NCI-H187 (cell line): ENCODE measurements at regions not wholly inside any gene's neighbourhood (a gene's known extent, or its start where the extent isn't known, plus 50 kb on each side); places are given as distances from the start of the nearest gene placed in this dataset.

Experiments
- DNase-seq, 2 experiments: peaks; one replicate each; lab custom pipeline; 2025; lab: John Stamatoyannopoulos, UW

DNA sequence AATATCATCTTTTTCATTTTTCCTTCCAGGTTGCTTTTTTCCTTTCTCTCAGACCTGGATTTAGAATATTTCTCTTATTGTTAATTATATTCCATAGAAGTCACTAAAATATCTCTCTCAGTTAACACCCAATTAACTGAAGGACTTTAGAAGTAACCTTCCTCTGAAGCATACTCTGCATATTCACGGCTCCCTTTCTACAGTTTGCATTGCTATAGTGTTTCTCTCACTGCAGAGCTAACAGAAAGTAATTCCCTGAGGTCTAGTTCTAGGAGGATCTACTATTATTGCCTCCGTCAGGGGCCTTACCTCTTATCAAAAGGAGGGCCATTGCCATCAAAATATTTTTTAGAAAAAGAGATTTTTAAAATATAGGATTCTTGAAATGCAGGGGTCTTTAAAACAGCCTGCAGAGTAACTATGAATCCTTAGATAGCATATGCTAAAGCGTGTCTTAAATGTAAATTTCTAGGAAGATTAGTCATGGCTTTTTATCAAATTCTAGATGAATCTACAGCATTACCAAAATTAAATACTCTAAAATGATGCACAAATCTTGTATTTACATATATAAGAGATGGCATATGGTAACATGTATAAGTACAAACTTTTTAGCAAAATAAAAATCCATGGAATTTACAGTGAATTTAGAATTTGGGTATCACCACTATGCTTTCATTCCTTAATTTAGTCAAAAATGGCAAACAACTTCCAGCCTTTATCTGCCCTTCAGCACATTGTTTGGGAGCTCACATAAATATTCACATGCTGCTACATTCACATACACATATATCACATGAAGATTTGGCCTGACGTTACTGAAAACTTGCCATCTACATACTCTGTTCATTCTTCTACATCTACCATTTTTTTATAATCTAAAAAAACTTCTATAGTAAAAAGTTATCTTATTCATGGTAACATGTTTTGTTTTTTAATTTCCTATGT lies 696.8 kb downstream of the OTOL1 start:
- no peak for DNase-seq

DNA sequence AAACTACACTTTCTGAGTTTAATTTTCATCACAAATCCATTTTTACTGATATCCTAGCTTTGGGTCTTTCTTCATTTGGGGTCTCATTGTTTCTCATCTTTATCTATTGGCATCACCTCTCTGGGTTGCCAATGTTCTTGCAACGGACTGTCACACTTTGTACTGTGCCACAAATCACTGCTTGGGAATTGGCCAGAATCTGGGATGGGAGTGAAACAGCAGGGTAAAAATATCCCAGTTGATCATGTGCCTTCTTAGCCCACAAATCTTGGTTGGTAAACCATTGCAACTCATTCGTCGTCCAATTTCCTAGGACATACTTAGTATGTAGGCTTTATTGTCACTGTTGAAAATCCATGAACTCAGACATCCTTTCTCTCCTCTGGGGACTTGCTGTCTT lies 698.5 kb downstream of the OTOL1 start:
- DNase-seq, result no peak

DNA sequence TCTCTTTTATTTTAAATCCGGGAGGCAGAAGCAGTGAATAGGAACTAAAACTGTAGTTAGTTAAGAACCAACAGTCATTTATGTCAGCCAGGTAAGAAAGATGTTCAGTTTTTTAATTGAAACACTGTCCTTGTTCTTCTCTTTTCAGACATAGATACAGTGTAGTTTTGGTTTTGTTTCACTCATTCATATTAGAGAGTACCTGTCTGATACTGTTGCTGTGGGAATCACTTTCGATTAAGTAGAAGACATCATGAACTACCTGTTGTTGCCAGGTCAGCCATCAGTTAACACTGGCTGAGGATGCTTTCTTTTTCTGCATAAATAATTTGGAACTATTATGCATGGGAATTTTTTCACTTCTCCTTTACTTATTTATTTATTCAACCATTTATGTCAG lies 700.4 kb downstream of the OTOL1 start:
- DNase-seq, result no peak

DNA sequence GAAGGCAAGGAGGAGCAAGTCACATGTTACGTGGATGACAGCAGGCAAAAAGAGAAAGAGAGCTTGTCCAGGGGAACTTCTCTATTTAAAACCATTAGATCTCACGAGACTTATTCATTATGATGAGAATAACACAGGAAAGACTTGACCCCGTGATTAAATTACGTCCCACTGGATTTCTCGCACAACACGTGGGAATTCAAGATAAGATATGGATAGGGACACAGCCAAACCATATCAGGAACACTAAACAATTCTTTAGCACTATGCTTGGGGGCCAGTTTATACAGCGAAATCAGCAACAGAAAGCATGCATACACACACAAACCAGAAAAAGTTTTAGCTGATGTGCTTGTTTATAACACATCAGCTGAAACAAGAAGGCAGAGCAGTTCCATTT lies 704.2 kb downstream of the OTOL1 start:
- DNase-seq, result no peak

DNA sequence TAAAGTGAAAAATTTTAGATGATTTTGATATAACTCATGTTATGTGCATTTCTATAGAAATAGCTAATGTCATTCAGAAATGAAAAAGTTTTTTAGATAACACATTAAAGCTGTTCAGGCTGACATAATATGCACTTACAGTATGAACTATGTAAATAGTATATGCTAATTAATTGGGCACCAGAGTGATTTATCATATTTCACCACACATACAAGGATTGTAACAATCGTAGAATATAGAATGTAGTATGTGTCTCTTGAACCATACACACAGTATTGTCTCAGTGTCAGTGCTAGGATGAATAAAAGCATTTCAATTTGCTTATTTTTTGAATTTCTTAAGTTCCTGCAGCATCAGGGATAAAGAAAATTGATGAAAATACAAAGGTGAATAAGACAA lies 710.0 kb downstream of the OTOL1 start:
- DNase-seq, result no peak

DNA sequence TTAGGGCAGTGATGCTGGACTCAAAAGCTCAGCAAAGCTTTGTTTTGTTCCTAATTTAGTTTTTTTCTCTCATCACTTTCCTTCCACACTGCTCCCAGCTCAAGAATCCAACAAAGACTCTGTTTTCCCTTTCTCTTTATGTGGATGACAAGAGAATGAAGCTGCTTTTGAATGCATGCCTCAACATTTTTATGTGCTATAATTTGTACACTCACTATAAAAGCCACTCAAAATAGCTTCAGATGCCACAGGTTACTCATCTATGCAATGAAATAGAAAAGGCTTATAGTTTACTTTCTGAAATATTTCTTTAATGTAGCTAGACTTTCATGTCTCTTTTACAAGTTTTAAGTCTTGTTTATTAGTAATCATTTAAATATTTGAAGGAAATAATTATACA lies 714.9 kb downstream of the OTOL1 start:
- DNase-seq, result no peak

DNA sequence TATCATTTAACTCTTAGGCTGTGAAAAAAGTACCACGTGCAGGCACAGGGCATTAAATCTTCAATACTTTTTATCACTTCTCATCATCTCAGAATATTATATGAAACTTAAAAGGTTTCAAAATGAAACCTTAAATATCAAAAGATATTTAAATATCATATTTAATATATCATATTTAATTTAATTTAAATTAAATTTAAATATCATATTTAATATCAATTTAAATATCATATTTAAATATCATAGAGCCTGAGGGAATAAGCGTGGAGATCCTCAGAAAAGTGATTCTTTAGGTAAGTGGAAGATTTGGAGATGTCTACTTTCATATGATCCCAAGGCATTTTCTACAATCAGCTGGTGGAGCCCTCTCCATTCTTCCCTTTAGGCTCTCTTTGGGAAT lies 716.6 kb downstream of the OTOL1 start:
- DNase-seq, result no peak

DNA sequence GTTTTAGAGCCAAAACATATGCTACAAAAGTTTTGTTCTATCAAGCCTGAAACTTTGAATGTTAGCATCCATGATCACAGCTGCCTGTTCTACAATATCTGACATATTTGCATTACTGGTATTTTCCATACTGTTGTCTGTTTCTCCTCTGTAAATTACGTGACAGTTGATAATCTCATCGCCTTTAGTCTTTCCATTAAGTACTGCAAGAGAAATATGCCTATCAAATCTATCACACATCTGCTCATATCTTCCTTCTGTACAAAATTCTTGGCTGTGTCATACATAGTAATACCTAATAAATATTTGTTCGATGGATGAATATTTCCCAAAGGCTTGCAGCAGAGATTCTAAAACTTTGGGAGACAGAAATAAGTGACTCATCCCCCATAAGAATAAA lies 717.3 kb downstream of the OTOL1 start:
- no peak for DNase-seq

DNA sequence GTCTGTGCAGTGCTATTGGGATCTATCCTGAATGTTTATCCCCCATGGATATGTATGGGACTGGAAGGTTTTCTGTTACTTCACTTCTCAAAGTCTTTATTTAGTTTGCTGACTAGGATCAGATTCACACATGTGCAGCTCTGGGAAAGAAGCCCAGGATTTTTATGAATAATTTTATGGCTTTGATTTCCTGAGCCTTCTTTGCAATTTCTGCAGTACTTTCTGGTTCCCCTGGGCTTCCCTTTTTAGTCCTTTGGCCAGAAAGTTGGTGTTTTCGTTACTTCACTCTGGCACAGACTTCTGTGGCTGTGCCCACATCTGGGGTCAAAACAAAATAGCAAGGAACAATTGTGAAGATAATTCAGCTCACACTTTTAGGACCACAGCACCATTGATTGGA lies 721.0 kb downstream of the OTOL1 start:
- no peak for DNase-seq

DNA sequence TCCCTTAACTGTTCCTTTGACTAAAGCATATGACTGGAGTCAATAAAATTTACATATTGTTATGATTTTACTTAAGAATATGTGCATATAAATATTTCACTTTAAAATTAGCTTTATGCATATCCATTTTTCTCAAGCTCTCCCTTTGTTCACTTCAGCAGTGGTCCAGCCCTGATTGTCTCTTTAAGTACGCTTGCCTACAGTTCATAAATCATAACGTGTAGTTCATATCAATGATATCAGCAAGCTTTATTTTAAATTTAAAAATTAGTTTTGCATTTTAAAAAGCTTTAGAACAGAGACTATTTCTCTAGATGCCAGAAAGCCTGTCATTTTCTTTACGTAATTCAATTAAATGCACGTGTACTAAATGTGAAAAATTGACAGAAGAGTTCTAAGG lies 721.9 kb downstream of the OTOL1 start:
- no peak for DNase-seq

DNA sequence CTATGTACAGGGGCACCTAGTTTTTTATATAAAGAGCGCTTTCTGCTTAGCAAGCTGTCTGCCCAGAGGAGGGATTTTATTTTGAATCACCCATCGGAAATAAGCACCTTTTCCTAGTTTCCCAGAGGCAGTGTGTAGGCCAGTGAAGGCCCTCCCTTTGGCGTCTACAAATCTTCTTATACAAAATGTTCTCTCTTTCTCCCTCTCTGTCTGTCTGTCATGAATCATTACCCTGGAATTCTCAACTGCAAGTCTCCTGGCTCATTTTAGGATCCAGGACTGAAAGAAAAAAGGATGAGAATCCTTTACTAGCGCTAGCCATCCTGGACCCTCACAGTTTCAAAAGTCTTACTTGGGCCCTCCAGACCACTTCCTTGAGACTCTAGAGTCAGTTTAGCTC lies 728.1 kb downstream of the OTOL1 start:
- no peak for DNase-seq

DNA sequence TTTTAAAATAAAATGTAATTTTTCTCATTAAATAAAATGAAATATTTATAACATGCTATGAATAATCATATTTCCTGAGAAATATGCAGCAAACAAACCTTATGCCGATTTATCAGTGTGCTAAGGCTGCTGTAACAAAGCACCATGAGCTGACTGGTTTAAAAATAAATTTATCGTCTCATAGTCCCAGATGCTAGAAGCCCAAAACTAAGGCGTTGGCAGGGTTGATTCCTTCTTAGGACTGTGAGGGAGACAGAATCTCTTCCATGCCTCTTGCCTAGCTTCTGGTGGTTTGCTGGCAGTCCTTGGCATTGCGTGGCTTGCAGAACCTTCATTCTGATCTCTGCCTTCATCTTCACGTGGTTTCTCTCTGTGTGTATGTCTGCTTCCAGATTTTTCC lies 740.3 kb downstream of the OTOL1 start:
- DNase-seq, result no peak

DNA sequence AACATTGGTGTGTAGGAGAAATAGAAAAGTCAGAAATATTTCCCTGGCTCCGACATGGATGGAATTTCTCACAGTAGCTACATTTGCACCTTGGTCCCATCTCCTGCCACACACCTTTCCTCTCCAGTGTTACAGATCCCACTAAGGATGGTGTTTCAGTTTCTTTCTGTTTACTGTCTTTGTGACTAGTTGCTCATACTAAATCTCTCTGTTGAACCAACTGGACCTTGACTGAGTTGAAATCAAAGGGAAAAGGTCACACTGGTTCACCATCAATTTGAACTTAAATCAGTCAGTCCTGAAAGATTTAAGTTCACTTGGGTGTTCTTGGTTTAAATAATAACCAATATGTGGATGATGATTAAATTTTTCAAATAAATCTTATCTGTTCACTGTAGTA lies 754.2 kb downstream of the OTOL1 start:
- DNase-seq, result no peak

DNA sequence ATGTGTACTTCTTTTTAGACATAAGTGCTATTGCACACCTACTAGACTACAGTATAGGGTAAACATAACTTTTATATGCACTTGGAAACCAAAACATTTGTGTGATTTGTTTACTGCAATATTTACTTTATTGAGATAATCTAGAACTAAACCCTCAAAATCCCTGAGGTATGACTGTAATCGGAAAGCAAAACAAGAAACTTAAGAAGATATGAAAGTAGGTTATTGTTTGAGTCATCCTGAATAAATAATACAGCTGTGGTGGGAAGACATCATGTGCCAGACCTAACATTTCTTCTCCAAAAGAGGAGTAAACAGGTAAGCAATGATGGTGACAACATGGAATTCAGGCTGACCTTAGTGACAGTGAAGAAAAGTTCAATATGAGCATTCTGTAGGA lies 765.5 kb downstream of the OTOL1 start:
- no peak for DNase-seq

DNA sequence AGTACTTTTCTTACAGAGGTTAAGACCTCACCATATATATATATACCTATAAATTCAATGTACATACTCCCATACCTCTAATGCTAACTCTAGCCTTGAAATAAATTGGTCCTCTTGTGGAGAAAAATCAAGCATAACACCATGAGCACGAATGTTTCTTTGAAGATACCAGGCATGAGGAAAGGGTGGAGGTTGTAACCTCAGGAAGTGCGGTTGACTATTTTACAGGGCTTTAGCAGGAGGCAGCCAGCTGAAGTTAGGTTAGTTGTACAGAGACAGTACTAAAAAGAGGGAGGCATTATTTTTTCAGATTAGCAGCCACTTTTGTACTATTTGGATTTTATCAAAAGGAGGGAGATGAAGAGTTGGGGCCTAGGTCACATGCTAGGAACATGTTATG lies 767.0 kb downstream of the OTOL1 start:
- no peak for DNase-seq

DNA sequence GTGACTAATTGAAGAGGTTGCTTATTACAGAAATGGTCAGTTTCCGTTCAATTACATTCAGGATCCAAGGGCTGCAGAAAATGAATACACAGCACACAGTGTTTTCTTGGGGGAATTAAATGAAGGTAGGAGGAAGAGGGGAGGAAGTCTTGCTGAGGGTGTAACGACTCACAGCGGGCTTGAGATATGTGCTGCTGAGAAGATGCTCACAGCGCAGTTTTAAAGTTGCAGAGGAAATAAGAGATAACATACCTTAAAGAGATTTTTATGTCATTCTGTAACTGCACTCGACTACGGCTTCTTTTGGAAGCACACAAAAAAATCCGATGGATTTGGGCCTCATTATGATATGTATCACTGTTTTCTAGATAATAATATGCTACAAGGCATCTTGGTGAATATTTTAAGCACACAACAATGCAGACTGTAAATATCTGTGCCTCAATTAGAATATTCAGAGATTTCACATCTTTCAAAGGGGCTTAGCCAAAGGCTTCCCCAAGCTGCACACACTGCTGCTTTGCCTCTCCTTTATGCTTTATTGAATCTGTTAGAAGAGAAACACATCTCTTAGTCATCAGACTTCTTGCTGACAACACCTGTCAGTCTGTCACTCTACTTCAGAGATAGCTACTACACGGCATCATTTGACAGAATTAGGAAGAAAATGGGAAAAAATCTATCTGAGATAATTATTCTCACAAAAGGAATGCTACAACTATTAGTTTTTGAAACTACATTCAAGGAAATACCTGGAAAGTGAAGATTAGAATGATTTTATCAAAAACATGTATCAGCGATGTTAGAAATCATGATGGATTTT lies 773.2 kb downstream of the OTOL1 start:
- DNase-seq, result no peak

DNA sequence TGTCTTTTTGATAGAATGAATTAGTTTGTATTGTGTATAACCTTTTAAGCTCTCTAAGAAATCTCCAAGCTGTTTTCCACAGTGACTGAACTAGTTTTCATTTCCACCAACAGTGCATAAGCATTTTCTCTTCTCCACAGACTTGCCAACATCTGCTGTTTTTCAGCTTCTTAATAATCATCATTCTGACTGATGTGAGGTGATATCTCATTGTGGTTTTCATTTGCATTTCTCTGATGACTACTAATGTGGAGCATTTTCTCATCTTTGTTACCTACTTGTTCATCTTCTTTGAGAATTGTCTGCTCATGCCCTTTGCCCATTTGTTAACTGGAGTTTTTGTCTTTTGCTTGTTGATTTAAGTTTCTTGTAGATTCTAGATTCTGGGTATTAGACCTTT lies 777.5 kb downstream of the OTOL1 start:
- DNase-seq, result no peak

DNA sequence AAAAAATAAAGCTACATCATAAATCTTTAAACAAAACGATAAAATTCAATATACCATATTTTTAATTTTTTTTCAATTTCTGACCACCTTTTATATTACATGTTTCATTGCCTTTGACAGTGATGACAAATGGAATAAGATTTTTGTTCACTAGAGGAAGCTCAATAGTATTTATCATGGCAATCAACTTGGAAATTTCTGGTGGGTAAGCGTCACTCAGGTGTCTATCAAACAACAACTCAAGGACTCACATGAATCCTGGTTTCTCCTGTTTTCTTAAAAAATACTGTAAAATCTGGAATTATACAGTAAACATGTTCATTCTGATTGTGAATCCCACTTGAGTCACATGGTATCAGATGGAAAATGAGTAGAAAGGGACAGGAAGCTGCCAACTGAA lies 782.2 kb downstream of the OTOL1 start:
- no peak for DNase-seq

DNA sequence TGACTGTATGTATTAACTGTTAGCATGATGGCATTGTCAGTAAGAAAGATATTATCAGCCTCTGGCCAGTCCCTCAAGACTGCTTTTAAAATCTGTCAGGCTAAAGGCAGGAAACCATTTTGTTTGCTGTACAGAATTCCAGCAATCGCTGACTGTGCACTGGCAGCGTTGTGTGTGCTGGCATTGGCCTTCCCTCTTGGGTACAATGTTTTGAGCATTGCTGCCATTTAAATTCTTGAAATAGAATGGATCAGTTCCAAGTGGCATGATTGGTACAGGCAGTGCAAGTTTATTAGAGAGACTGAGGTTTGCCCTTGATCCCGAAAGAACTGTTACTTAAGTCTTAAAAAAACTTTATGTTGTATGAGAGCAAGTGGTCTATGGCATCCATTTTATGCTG lies 788.7 kb downstream of the OTOL1 start:
- DNase-seq, result no peak

DNA sequence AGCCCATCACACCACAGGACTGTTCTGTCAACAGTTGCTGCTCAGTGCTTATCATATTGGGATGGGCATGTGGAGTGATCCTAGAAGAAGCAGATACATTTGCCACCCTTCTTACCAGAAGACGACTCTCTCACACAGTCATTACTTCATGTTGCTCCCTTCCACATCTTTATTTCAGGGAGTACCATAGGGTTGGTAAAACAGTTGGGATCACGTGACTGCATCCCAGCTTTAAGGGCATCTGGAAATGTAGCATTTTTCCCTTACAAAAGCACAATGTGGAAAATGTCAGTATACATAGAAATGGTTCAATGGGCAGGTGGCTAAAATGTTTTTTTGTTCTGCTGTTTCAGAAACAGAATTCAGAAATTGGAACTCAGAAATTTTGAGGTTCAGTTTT lies 791.0 kb downstream of the OTOL1 start:
- DNase-seq, result no peak

DNA sequence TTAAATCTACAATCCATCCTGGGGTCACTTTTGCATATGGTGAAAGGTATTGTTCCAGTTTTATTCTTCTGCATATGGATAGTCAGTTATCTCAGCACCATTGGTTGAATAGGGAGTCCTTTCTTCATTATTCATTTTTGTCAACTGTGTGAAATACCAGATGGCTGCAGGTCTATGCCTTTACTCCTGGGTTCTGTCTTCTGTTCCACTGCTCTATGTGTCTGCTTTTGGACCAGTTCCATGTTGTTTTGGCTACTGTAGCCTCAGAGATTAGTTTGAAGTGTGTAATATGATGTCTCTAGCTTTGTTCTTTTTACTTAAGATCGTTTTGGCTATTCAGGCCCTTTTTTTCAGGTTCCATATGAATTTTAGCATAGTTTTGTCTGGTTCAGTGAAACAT lies 795.8 kb downstream of the OTOL1 start:
- DNase-seq, result no peak

DNA sequence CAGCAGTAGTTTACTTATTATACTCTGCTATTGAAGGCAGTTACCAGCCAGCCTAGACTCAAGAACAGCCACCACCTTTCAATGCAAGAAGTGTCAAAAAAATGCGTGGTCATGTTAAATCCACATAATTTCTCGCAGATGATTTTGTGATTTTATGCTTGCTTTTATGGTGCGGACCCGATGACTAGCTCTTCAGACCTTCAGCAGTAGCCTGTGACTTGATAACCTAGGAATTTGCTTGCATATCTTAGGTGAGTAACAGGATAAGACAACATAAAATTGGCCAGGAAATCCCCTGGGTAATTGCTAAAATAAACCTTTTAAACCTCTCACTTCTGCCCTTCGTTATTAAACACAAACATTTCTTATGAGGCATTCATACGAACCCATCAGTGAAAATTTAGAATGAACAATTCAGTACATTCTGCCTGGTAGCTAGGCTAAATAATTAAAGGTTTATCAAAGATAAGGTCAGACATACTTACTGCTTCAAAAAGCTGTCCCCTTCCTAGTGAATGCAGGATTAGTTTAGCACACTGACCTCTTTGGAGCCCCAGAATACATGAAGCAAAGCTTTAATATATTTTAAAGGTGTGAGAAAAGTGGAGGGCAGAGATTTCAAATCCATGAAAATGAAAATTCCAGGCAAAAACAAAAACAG lies 798.8 kb downstream of the OTOL1 start:
- no peak for DNase-seq
